Activated CD4-positive, alpha-beta T cell treated with anti-CD3 and anti-CD28 coated beads, Interleukin-2, amount 10 ng/mL, durations not matched to agents 7 days and 5 days (primary cell): ENCODE measurements at regions not wholly inside any gene's neighbourhood (a gene's known extent, or its start where the extent isn't known, plus 50 kb on each side); places are given as distances from the start of the nearest gene placed in this dataset.

Source experiments
- CTCF ChIA-PET: fragments of 350-600 bp; sonication (Branson Sonifier 250); formaldehyde crosslinking; loops from one replicate; lab custom pipeline; 2021; ENCODE audit warnings: antibody characterized with exemption; lab: Charles Lee
- POLR2A ChIA-PET: fragments of 350-600 bp; sonication (Branson Sonifier 250); formaldehyde crosslinking; loops from one replicate; lab custom pipeline; 2021; ENCODE audit warnings: antibody characterized with exemption; lab: Charles Lee
- DNase-seq: peaks from one replicate; pipeline ENCODE4 v3.0.0-alpha.2; 2020
- H3K27ac Mint-ChIP-seq: one replicate; pipeline ENCODE4 v1.8.0; 2021; ENCODE audit warnings: mild to moderate bottlenecking, moderate library complexity, mixed read lengths
- H3K27me3 Mint-ChIP-seq: one replicate; pipeline ENCODE4 v1.8.0; 2021; ENCODE audit warnings: mixed read lengths
- H3K36me3 Mint-ChIP-seq: one replicate; pipeline ENCODE4 v1.8.0; 2021; ENCODE audit warnings: low read depth, mixed read lengths
- H3K4me1 Mint-ChIP-seq: one replicate; pipeline ENCODE4 v1.8.0; 2021; ENCODE audit warnings: mixed read lengths
- H3K4me3 Mint-ChIP-seq: one replicate; pipeline ENCODE4 v1.8.0; 2021; ENCODE audit warnings: mild to moderate bottlenecking, moderate library complexity, mixed read lengths
- H3K9me3 Mint-ChIP-seq: one replicate; pipeline ENCODE4 v1.8.0; 2021; ENCODE audit warnings: mixed read lengths

GRCh38 chr12:77202457-77203060, 137.2 kb upstream of the E2F7 start:
- no peak overlapping the region for H3K27ac Mint-ChIP-seq
- H3K4me3 Mint-ChIP-seq: no peak overlapping the region
- ChIA-PET CTCF (no interaction called here), POLR2A (no interaction called here)
- H3K4me1 Mint-ChIP-seq: no peaks in the 10 kb centered on the region
- no peaks in the 10 kb centered on the region for H3K36me3 Mint-ChIP-seq
- no peaks in the 10 kb centered on the region for H3K9me3 Mint-ChIP-seq
- no peak for DNase-seq
- no peaks in the 10 kb centered on the region for H3K27me3 Mint-ChIP-seq

- DNase-seq: no peak
- Mint-ChIP-seq H3K4me1 (no peaks in the 10 kb centered on the region), H3K36me3 (no peaks in the 10 kb centered on the region), H3K27me3 (no peaks in the 10 kb centered on the region), H3K27ac (no peak overlapping the region), H3K4me3 (no peak overlapping the region), H3K9me3 (no peaks in the 10 kb centered on the region)
- ChIA-PET POLR2A (no interaction called here), CTCF (no interaction called here)
These were observed 124.6 kb upstream of the E2F7 start for GRCh38 chr12:77189901-77190416.

GRCh38 chr12:77189458-77189857, 124.1 kb upstream of the E2F7 start:
- H3K9me3 Mint-ChIP-seq: no peaks in the 10 kb centered on the region
- no peak overlapping the region for H3K4me3 Mint-ChIP-seq
- no peaks in the 10 kb centered on the region for H3K36me3 Mint-ChIP-seq
- DNase-seq: no peak
- H3K27me3 Mint-ChIP-seq: no peaks in the 10 kb centered on the region
- H3K27ac Mint-ChIP-seq: no peak overlapping the region
- ChIA-PET POLR2A (no interaction called here), CTCF (no interaction called here)
- no peaks in the 10 kb centered on the region for H3K4me1 Mint-ChIP-seq

- ChIA-PET POLR2A (no interaction called here), CTCF (no interaction called here)
- H3K4me3 Mint-ChIP-seq: no peak overlapping the region
- no peak for DNase-seq
- no peaks in the 10 kb centered on the region for H3K27me3 Mint-ChIP-seq
- no peaks in the 10 kb centered on the region for H3K36me3 Mint-ChIP-seq
- H3K4me1 Mint-ChIP-seq: no peaks in the 10 kb centered on the region
- no peak overlapping the region for H3K27ac Mint-ChIP-seq
- H3K9me3 Mint-ChIP-seq: peaks cover 8% of the 10 kb centered on the region
These were observed 114.1 kb upstream of the E2F7 start for GRCh38 chr12:77179515-77179914.

GRCh38 chr12:77167801-77168200, 102.4 kb upstream of the E2F7 start:
- DNase-seq: no peak
- ChIA-PET CTCF (interaction anchor here (0.7 kb wide), 1 partner anchor 794 kb away, joined by 3 read pairs; no protein-coding TSS in a partner anchor), POLR2A (no interaction called here)
- H3K9me3 Mint-ChIP-seq: peaks cover 2% of the 10 kb centered on the region
- H3K27ac Mint-ChIP-seq: no peak overlapping the region
- H3K36me3 Mint-ChIP-seq: no peaks in the 10 kb centered on the region
- no peak overlapping the region for H3K4me3 Mint-ChIP-seq
- no peaks in the 10 kb centered on the region for H3K27me3 Mint-ChIP-seq
- no peaks in the 10 kb centered on the region for H3K4me1 Mint-ChIP-seq

- H3K4me1 Mint-ChIP-seq: no peaks in the 10 kb centered on the region
- H3K27ac Mint-ChIP-seq: no peak overlapping the region
- CTCF ChIA-PET: no interaction called here
- peaks cover 2% of the 10 kb centered on the region for H3K9me3 Mint-ChIP-seq
- H3K27me3 Mint-ChIP-seq: no peaks in the 10 kb centered on the region
- no peaks in the 10 kb centered on the region for H3K36me3 Mint-ChIP-seq
- H3K4me3 Mint-ChIP-seq: no peak overlapping the region
- POLR2A ChIA-PET: no interaction called here
- no peak for DNase-seq
These were observed 101.3 kb upstream of the E2F7 start for GRCh38 chr12:77166696-77167095.

GRCh38 chr12:77163074-77164038, 98.0 kb upstream of the E2F7 start:
- H3K9me3 Mint-ChIP-seq: no peaks in the 10 kb centered on the region
- H3K36me3 Mint-ChIP-seq: no peaks in the 10 kb centered on the region
- H3K27me3 Mint-ChIP-seq: no peaks in the 10 kb centered on the region
- ChIA-PET POLR2A (no interaction called here), CTCF (no interaction called here)
- H3K4me1 Mint-ChIP-seq: no peaks in the 10 kb centered on the region
- no peak for DNase-seq
- H3K27ac Mint-ChIP-seq: no peak overlapping the region
- H3K4me3 Mint-ChIP-seq: no peak overlapping the region

GRCh38 chr12:77161944-77162343, 96.6 kb upstream of the E2F7 start:
- no peaks in the 10 kb centered on the region for H3K4me1 Mint-ChIP-seq
- H3K27ac Mint-ChIP-seq: no peak overlapping the region
- no peaks in the 10 kb centered on the region for H3K36me3 Mint-ChIP-seq
- H3K9me3 Mint-ChIP-seq: no peaks in the 10 kb centered on the region
- H3K27me3 Mint-ChIP-seq: no peaks in the 10 kb centered on the region
- no peak overlapping the region for H3K4me3 Mint-ChIP-seq
- CTCF ChIA-PET: no interaction called here
- no peak for DNase-seq
- POLR2A ChIA-PET: no interaction called here

- H3K27me3 Mint-ChIP-seq: no peaks in the 10 kb centered on the region
- H3K27ac Mint-ChIP-seq: no peak overlapping the region
- ChIA-PET CTCF (no interaction called here), POLR2A (no interaction called here)
- no peaks in the 10 kb centered on the region for H3K9me3 Mint-ChIP-seq
- no peak overlapping the region for H3K4me3 Mint-ChIP-seq
- DNase-seq: no peak
- H3K36me3 Mint-ChIP-seq: no peaks in the 10 kb centered on the region
- H3K4me1 Mint-ChIP-seq: no peaks in the 10 kb centered on the region
These were observed 95.6 kb upstream of the E2F7 start for GRCh38 chr12:77160931-77161330.

GRCh38 chr12:77153706-77154105, 88.3 kb upstream of the E2F7 start:
- no peak for DNase-seq
- Mint-ChIP-seq H3K9me3 (no peaks in the 10 kb centered on the region), H3K27ac (no peak overlapping the region), H3K4me1 (no peaks in the 10 kb centered on the region), H3K27me3 (no peaks in the 10 kb centered on the region), H3K36me3 (no peaks in the 10 kb centered on the region), H3K4me3 (no peak overlapping the region)
- ChIA-PET CTCF (no interaction called here), POLR2A (no interaction called here)

GRCh38 chr12:77152623-77153193, 87.3 kb upstream of the E2F7 start:
- ChIA-PET CTCF (no interaction called here), POLR2A (no interaction called here)
- no peaks in the 10 kb centered on the region for H3K36me3 Mint-ChIP-seq
- no peaks in the 10 kb centered on the region for H3K9me3 Mint-ChIP-seq
- no peaks in the 10 kb centered on the region for H3K27me3 Mint-ChIP-seq
- DNase-seq: no peak
- H3K27ac Mint-ChIP-seq: no peak overlapping the region
- no peaks in the 10 kb centered on the region for H3K4me1 Mint-ChIP-seq
- no peak overlapping the region for H3K4me3 Mint-ChIP-seq

GRCh38 chr12:77151030-77151429, 85.7 kb upstream of the E2F7 start:
- Mint-ChIP-seq H3K36me3 (no peaks in the 10 kb centered on the region), H3K4me1 (no peaks in the 10 kb centered on the region), H3K9me3 (no peaks in the 10 kb centered on the region), H3K27ac (no peak overlapping the region), H3K27me3 (no peaks in the 10 kb centered on the region), H3K4me3 (no peak overlapping the region)
- CTCF ChIA-PET: no interaction called here
- DNase-seq: no peak
- POLR2A ChIA-PET: no interaction called here

- Mint-ChIP-seq H3K36me3 (no peaks in the 10 kb centered on the region), H3K27me3 (no peaks in the 10 kb centered on the region), H3K4me3 (no peak overlapping the region), H3K27ac (no peak overlapping the region), H3K4me1 (no peaks in the 10 kb centered on the region), H3K9me3 (no peaks in the 10 kb centered on the region)
- CTCF ChIA-PET: no interaction called here
- POLR2A ChIA-PET: no interaction called here
- DNase-seq: peak; percentile 29
These were observed 68.2 kb upstream of the E2F7 start for GRCh38 chr12:77133566-77133965.
